ENCODE measurements at regions not wholly inside any gene's neighbourhood (a gene's known extent, or its start where the extent isn't known, plus 50 kb on each side); places are given as distances from the start of the nearest gene placed in this dataset.

DNA sequence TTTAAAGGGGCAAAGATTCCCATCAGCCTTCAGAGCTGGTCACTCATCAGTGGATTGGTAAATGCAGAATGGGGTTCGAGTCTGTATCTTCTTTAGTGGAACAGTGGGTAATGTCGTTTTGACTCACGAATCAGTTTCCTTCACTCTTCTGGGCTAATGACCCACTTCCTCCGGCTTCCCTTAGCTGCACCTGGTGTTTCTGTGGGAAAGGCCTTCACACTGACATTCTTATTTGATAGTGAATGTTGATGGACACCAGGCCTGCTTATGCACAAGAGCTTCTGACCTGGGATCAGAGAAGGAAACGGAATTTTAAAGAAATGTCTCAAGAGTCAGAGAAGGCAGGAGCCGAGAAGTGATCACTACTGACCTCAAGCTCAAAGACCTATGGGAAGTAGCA, 272.0 kb upstream of the SULF2 start:
- H3K36me3 ChIP-seq, result no peaks in the 10 kb centered on the region
- no peaks in the 10 kb centered on the region for H4K20me1 ChIP-seq
- no peak overlapping the region for H3K9ac ChIP-seq
- no peak overlapping the region for H3K27ac ChIP-seq
- no peak overlapping the region for H3K4me3 ChIP-seq
- H3K4me2 ChIP-seq, result no peak overlapping the region
- H3K9me3 ChIP-seq, result peaks cover 19% of the 10 kb centered on the region
- TF ChIP-seq Cebpa-rat (IDR thresholded peaks at IDR 0.05), result no peak
- H3K27me3 ChIP-seq, result no peaks in the 10 kb centered on the region
- no peaks in the 10 kb centered on the region for H3K4me1 ChIP-seq

DNA sequence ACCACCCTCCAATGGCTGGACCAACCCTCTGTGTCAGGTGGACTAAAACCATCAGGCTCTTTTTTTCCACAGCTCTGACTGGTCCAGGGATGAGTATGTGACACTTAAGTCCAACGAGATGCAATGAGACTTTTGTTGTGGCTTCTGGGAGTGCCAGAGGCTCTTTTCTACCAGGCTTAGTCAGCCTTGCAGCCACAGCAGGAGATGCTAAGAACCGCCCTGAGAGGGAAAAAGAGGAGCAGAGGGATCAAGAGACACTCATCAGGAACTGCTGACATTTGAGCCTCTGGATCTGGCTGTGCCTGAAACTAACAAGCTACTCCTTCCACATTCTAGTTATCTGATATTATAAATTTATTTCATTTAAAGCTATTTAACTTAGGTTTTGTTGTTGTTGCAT, 270.9 kb upstream of the SULF2 start:
- H4K20me1 ChIP-seq, result no peaks in the 10 kb centered on the region
- no peaks in the 10 kb centered on the region for H3K36me3 ChIP-seq
- H3K9me3 ChIP-seq, result peaks cover 19% of the 10 kb centered on the region
- no peak for TF ChIP-seq Cebpa-rat (IDR thresholded peaks at IDR 0.05)
- H3K4me1 ChIP-seq, result no peaks in the 10 kb centered on the region
- no peak overlapping the region for H3K4me2 ChIP-seq
- H3K27me3 ChIP-seq, result no peaks in the 10 kb centered on the region
- no peak overlapping the region for H3K4me3 ChIP-seq
- H3K27ac ChIP-seq, result no peak overlapping the region
- H3K9ac ChIP-seq, result no peak overlapping the region

DNA sequence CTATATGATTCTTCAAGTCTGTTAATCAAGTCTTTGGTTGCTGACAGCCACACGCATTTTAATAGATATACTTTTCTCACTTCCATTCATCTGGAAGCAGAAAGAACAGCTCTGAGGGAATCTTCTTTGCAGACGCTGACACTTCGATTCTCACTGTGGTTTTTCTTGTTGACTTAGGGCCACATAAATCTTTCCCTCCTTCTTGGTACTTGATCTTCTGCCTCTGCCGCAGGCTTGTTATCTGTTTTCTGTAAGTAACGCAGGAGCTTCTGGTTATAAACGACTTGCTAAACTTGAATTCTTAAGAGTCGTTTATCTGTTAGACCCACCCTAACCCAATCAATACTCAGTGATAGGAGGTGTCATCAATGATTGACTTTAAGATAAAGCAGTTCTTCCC, 268.8 kb upstream of the SULF2 start:
- Histone ChIP-seq H3K9ac (no peak overlapping the region), H4K20me1 (no peaks in the 10 kb centered on the region), H3K36me3 (no peaks in the 10 kb centered on the region), H3K9me3 (peaks cover 13% of the 10 kb centered on the region), H3K27ac (no peak overlapping the region), H3K27me3 (no peaks in the 10 kb centered on the region), H3K4me3 (no peak overlapping the region), H3K4me2 (no peak overlapping the region), H3K4me1 (no peaks in the 10 kb centered on the region)
- no peak for TF ChIP-seq Cebpa-rat (IDR thresholded peaks at IDR 0.05)

DNA sequence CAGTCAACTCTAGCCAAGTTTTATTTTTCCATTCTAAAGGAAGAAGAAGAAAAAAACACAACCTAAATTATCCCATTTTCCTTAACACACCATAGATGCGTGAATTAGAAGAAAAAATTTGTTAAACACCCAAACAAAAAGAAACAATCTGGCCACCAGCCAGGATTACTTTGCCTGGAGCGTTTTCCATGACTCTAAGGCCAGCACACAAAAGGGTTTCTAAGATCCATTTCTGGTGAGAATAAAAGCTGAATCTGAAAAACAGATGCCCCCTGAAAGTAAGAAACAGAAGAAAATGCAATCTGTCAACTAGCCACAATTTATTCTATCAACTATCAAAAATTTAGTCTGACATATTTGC, 267.2 kb upstream of the SULF2 start:
- Histone ChIP-seq H3K27ac (no peak overlapping the region), H3K27me3 (no peaks in the 10 kb centered on the region)

DNA sequence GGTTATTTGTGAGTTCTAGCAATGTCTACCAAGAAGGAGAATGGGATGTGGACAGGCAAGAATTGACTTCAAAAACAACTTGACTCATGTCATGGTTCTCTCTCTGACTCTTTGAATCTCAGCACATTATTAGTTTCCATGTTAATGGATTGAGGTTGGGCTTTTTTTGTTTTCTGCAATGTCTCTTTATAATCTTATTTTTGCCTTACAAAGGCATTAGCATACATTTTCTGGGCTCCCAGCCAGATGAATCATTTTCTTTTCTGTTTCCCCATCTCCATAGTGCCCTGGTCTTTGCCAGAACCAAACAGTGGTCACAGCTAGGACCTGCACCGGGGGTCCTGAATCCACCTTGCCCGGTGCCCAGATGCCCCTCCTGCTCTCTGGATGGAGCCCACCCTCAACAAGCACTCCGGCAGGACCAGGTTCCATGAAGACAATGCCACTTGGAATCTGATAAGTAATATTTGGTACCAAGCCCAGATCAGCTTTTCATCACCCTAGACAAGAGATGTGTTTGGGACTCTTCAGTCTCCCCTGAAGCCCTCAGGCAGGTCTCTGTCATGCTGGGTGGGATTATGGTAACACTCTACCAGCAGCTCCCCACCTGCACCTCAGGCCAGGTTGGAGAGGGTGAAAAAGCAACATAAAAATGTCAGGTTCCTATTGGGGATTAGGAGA, 266.7 kb upstream of the SULF2 start:
- no peak for TF ChIP-seq Cebpa-rat (IDR thresholded peaks at IDR 0.05)
- Histone ChIP-seq H3K27me3 (no peaks in the 10 kb centered on the region), H3K9ac (no peak overlapping the region), H3K36me3 (no peaks in the 10 kb centered on the region), H3K4me2 (no peak overlapping the region), H3K4me1 (no peaks in the 10 kb centered on the region), H3K27ac (no peak overlapping the region), H3K9me3 (no peaks in the 10 kb centered on the region), H4K20me1 (no peaks in the 10 kb centered on the region), H3K4me3 (no peak overlapping the region)

More for the DNA sequence above, 267.2 kb upstream of the SULF2 start:
- Histone ChIP-seq H4K20me1 (no peaks in the 10 kb centered on the region), H3K9me3 (no peaks in the 10 kb centered on the region; the same call in 1 of the 2 replicates), H3K36me3 (no peaks in the 10 kb centered on the region), H3K4me2 (no peak overlapping the region), H3K4me3 (no peak overlapping the region), H3K4me1 (no peaks in the 10 kb centered on the region), H3K9ac (no peak overlapping the region)
- no peak for TF ChIP-seq Cebpa-rat (IDR thresholded peaks at IDR 0.05)

- H3K4me3 ChIP-seq, result no peak overlapping the region
- no peak overlapping the region for H3K27ac ChIP-seq
- H3K4me1 ChIP-seq, result no peaks in the 10 kb centered on the region
- H4K20me1 ChIP-seq, result no peaks in the 10 kb centered on the region
- H3K36me3 ChIP-seq, result no peaks in the 10 kb centered on the region
- no peak overlapping the region for H3K4me2 ChIP-seq
- H3K27me3 ChIP-seq, result no peaks in the 10 kb centered on the region
- no peak overlapping the region for H3K9ac ChIP-seq
- no peaks in the 10 kb centered on the region for H3K9me3 ChIP-seq
- TF ChIP-seq Cebpa-rat (IDR thresholded peaks at IDR 0.05), result no peak
Observed at GRCh38 chr20:48049641-48050040, 264.4 kb upstream of the SULF2 start.

- no peak overlapping the region for H3K4me2 ChIP-seq
- H3K4me1 ChIP-seq, result no peaks in the 10 kb centered on the region
- H4K20me1 ChIP-seq, result no peaks in the 10 kb centered on the region
- H3K27ac ChIP-seq, result no peak overlapping the region
- no peak overlapping the region for H3K9ac ChIP-seq
- H3K27me3 ChIP-seq, result no peaks in the 10 kb centered on the region
- no peak for TF ChIP-seq Cebpa-rat (IDR thresholded peaks at IDR 0.05)
- H3K36me3 ChIP-seq, result no peaks in the 10 kb centered on the region
- no peak overlapping the region for H3K4me3 ChIP-seq
- no peaks in the 10 kb centered on the region for H3K9me3 ChIP-seq
Observed at GRCh38 chr20:48049171-48049570, 263.9 kb upstream of the SULF2 start.

DNA sequence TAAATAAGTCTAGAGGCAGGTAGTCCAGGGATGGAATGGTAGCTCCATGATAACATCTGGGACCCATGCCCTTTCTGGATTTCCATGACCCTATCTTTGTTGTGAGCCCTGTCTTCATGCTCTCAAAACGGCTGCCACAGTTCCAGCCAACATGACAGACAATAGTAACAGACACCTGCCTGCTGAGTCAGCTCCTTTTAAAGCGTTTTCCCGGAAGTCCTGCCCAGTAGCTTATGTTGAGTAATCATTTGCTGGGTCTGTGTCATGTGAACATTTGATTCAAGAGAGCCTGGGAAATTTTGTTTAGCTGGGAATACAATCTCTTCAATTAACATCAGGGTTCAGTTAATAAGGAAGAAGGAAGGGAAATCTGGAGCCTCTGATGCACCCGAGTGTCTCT, 262.2 kb upstream of the SULF2 start:
- H3K36me3 ChIP-seq, result no peaks in the 10 kb centered on the region
- no peak overlapping the region for H3K4me2 ChIP-seq
- no peak overlapping the region for H3K27ac ChIP-seq
- H3K4me1 ChIP-seq, result no peaks in the 10 kb centered on the region
- H4K20me1 ChIP-seq, result no peaks in the 10 kb centered on the region
- H3K27me3 ChIP-seq, result no peaks in the 10 kb centered on the region
- no peak overlapping the region for H3K9ac ChIP-seq
- no peaks in the 10 kb centered on the region for H3K9me3 ChIP-seq
- no peak for TF ChIP-seq Cebpa-rat (IDR thresholded peaks at IDR 0.05)
- H3K4me3 ChIP-seq, result no peak overlapping the region

DNA sequence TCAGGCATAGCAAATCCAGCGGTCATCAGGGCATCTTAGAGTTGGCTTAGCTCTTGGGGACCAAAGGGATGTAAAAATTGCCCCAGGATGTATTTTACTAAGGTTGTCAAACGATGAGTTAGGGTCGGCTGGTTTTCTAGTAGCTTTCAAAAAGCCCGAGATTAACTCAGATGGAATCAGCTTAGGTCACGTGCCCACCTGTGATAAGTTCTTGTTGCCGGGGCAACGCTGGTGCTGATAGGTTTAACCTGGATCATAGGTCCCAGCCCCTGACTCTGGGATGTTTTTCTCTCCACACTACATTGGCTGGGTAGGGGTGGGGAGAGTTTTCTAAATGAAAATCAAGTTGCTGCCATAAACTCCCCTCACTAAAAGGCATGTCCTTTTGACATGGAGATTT, 257.3 kb upstream of the SULF2 start:
- Histone ChIP-seq H3K27ac (no peak overlapping the region), H3K9ac (no peak overlapping the region), H3K9me3 (no peaks in the 10 kb centered on the region), H3K4me1 (peaks cover 15% of the 10 kb centered on the region), H3K4me3 (no peak overlapping the region), H3K36me3 (no peaks in the 10 kb centered on the region), H4K20me1 (no peaks in the 10 kb centered on the region), H3K4me2 (no peak overlapping the region), H3K27me3 (no peaks in the 10 kb centered on the region)
- no peak for TF ChIP-seq Cebpa-rat (IDR thresholded peaks at IDR 0.05)

- no peak overlapping the region for H3K27ac ChIP-seq
- no peak overlapping the region for H3K4me3 ChIP-seq
- TF ChIP-seq Cebpa-rat (IDR thresholded peaks at IDR 0.05), result no peak
Observed at GRCh38 chr20:48041078-48041780, 255.9 kb upstream of the SULF2 start.

More at GRCh38 chr20:48041078-48041780, 255.9 kb upstream of the SULF2 start:
- Histone ChIP-seq H3K27me3 (no peaks in the 10 kb centered on the region), H3K4me2 (no peak overlapping the region), H3K9me3 (no peaks in the 10 kb centered on the region), H3K9ac (no peak overlapping the region), H3K36me3 (no peaks in the 10 kb centered on the region), H3K4me1 (peaks cover 16% of the 10 kb centered on the region), H4K20me1 (no peaks in the 10 kb centered on the region)

Data from BLaER1 (cell line).